GM12875 (cell line): ENCODE measurements at regions not wholly inside any gene's neighbourhood (a gene's known extent, or its start where the extent isn't known, plus 50 kb on each side); places are given as distances from the start of the nearest gene placed in this dataset.
"Not testable (repeated sequence)": the region's sequence is repeated elsewhere in the genome, so short reads cannot be mapped to it uniquely, and the experiment has no call there.

Source experiments
- H3K4me3 ChIP-seq: one replicate; pipeline ENCODE4 v1.5.1; 2011; ENCODE audit warnings: low read depth, low read length, control low read depth
- CTCF ChIP-seq: IDR thresholded peaks from 2 replicates; pipeline ENCODE4 v1.5.1; 2011; ENCODE audit warnings: low read depth, mild to moderate bottlenecking, control low read depth, inconsistent platforms, low read length, moderate library complexity, borderline replicate concordance; ENCODE audit not compliant: insufficient read depth

- TF ChIP-seq CTCF = no peak
- H3K4me3 ChIP-seq = no peak overlapping the region
Measured at GRCh38 chr7:113314594-113314993, 196.2 kb upstream of the SMIM30 start.

- TF ChIP-seq CTCF = no peak
- no peak overlapping the region for H3K4me3 ChIP-seq
Measured at GRCh38 chr7:113308399-113308798, 190.0 kb upstream of the SMIM30 start.

- no peak for TF ChIP-seq CTCF
- no peak overlapping the region for H3K4me3 ChIP-seq
Measured at GRCh38 chr7:113307147-113307546, 188.8 kb upstream of the SMIM30 start.

- no peak for TF ChIP-seq CTCF
- H3K4me3 ChIP-seq = no peak overlapping the region
Measured at GRCh38 chr7:113306302-113306701, 187.9 kb upstream of the SMIM30 start.

- no peak overlapping the region for H3K4me3 ChIP-seq
- no peak for TF ChIP-seq CTCF
Measured at GRCh38 chr7:113304104-113304503, 185.8 kb upstream of the SMIM30 start.

- not testable (repeated sequence) for H3K4me3 ChIP-seq
Measured at GRCh38 chr7:113303388-113303787, 185.0 kb upstream of the SMIM30 start.

GRCh38 chr7:113301983-113302382 is 183.6 kb upstream of the SMIM30 start:
- no peak for TF ChIP-seq CTCF
- no peak overlapping the region for H3K4me3 ChIP-seq

- no peak overlapping the region for H3K4me3 ChIP-seq
- TF ChIP-seq CTCF = no peak
Measured at GRCh38 chr7:113301141-113301540, 182.8 kb upstream of the SMIM30 start.
